ENCODE measurements at regions not wholly inside any gene's neighbourhood (a gene's known extent, or its start where the extent isn't known, plus 50 kb on each side); places are given as distances from the start of the nearest gene placed in this dataset.

GRCh38 chr15:46934851-46935250 lies 782.5 kb upstream of the SEMA6D start:
- Histone ChIP-seq H3K4me3 (ENCODE audit: low read length) (no peak overlapping the region), H3K9ac (ENCODE audit: low read length) (no peak overlapping the region), H3K27me3 (ENCODE audit: low read length) (no peaks in the 10 kb centered on the region), H3K79me2 (ENCODE audit: low read length) (no peaks in the 10 kb centered on the region), H3K9me2 (replicated peaks; ENCODE audit: low read length) (no peaks in the 10 kb centered on the region), H4K20me1 (ENCODE audit: low read length) (no peaks in the 10 kb centered on the region), H2AFZ (ENCODE audit: low read length) (no peak overlapping the region), H3K36me3 (ENCODE audit: low read depth, low read length) (no peaks in the 10 kb centered on the region), H3K4me2 (ENCODE audit: low read length) (no peak overlapping the region), H3K27ac (ENCODE audit: low read length) (no peak overlapping the region), H3K9me3 (ENCODE audit: low read length) (no peaks in the 10 kb centered on the region), H3F3A (ENCODE audit: low read length, unreplicated experiment) (no peaks in the 10 kb centered on the region), H3K4me1 (ENCODE audit: insufficient read depth, low read length) (no peaks in the 10 kb centered on the region)
- BruUV-seq (replicated peaks): no TSS peak
- DNase-seq (no peak), ATAC-seq (no peak)
- TF ChIP-seq EZH2phosphoT487 (IDR thresholded peaks at IDR 0.05; ENCODE audit: borderline replicate concordance, low read length) (no peak), EZH2 (IDR thresholded peaks at IDR 0.05; ENCODE audit: low read length, unreplicated experiment) (no peak), CTCF (conservative IDR thresholded peaks at IDR 0.05; ENCODE audit: low read depth, low read length) (no peak)
- POLR2A ChIA-PET (ENCODE audit: unreplicated experiment): no interaction called here
- CTCF ChIA-PET: no interaction called here
- intact Hi-C loops (cut with micrococcal nuclease): no loop called here

DNA sequence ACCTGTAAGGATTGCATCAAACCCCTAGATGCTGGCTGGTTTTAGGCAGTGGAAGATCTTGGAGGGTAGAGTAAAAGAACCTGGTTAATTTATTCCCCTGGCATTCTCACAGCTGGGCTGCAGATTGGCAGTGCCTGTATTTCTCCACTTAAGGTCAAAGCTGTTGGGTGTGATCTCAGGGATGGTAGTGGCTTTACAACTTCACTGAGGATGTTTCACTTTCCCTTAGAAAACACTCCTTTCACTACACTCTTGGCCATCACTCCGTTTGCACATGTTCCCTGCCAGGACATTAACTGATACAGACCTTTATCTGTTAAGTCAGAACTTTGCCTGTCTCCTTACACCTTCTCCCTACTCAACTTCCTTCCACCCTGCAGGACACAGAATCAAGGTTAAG lies 779.1 kb upstream of the SEMA6D start:
- no peaks in the 10 kb centered on the region for H3K9me3 ChIP-seq (ENCODE audit: low read length)
- BruUV-seq (replicated peaks): no TSS peak
- H3K4me2 ChIP-seq (ENCODE audit: low read length): no peak overlapping the region

DNA sequence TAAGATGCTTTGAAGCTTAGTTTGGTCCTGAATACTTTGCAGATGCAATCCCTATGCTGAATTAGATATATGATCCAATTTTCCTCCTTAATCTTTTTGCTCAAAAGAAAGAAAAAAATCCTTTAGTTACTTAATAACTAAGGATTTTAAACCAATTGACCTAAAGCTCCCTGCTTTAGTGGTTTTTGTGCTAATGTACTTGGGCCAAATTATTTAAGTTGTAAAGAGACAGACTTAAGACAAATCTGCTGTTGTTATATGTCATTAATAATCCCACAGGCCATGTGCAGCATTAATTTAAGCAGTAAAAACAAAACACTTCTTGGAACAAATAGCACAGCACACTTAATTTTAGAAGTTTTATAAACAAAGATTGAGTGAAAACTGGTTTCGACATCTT lies 776.1 kb upstream of the SEMA6D start:
- Histone ChIP-seq H3K9me3 (ENCODE audit: low read length) (no peaks in the 10 kb centered on the region), H4K20me1 (ENCODE audit: low read length) (no peaks in the 10 kb centered on the region), H3K9me2 (replicated peaks; ENCODE audit: low read length) (no peaks in the 10 kb centered on the region), H3K4me3 (ENCODE audit: low read length) (no peak overlapping the region), H3K36me3 (ENCODE audit: low read depth, low read length) (no peaks in the 10 kb centered on the region), H3K79me2 (ENCODE audit: low read length) (no peaks in the 10 kb centered on the region), H3K27ac (ENCODE audit: low read length) (no peak overlapping the region), H3K9ac (ENCODE audit: low read length) (no peak overlapping the region), H3K4me2 (ENCODE audit: low read length) (no peak overlapping the region), H3F3A (ENCODE audit: low read length, unreplicated experiment) (no peaks in the 10 kb centered on the region), H2AFZ (ENCODE audit: low read length) (no peak overlapping the region), H3K4me1 (ENCODE audit: insufficient read depth, low read length) (no peaks in the 10 kb centered on the region), H3K27me3 (ENCODE audit: low read length) (no peaks in the 10 kb centered on the region)
- BruUV-seq (replicated peaks): no TSS peak
- DNase-seq (no peak), ATAC-seq (no peak)
- CTCF ChIA-PET: no interaction called here
- POLR2A ChIA-PET (ENCODE audit: unreplicated experiment): no interaction called here
- intact Hi-C loops (cut with micrococcal nuclease): no loop called here
- TF ChIP-seq EZH2phosphoT487 (IDR thresholded peaks at IDR 0.05; ENCODE audit: borderline replicate concordance, low read length) (no peak), CTCF (conservative IDR thresholded peaks at IDR 0.05; ENCODE audit: low read depth, low read length) (no peak), EZH2 (IDR thresholded peaks at IDR 0.05; ENCODE audit: low read length, unreplicated experiment) (no peak)

More for the DNA sequence above, 779.1 kb upstream of the SEMA6D start:
- Histone ChIP-seq H3K79me2 (ENCODE audit: low read length) (no peaks in the 10 kb centered on the region), H3K36me3 (ENCODE audit: low read depth, low read length) (no peaks in the 10 kb centered on the region), H3K4me1 (ENCODE audit: insufficient read depth, low read length) (no peaks in the 10 kb centered on the region), H3K9me2 (replicated peaks; ENCODE audit: low read length) (no peaks in the 10 kb centered on the region), H3K27ac (ENCODE audit: low read length) (no peak overlapping the region), H2AFZ (ENCODE audit: low read length) (no peak overlapping the region), H3F3A (ENCODE audit: low read length, unreplicated experiment) (no peaks in the 10 kb centered on the region), H3K4me3 (ENCODE audit: low read length) (no peak overlapping the region), H3K27me3 (ENCODE audit: low read length) (no peaks in the 10 kb centered on the region), H3K9ac (ENCODE audit: low read length) (no peak overlapping the region), H4K20me1 (ENCODE audit: low read length) (no peaks in the 10 kb centered on the region)
- no peak for ATAC-seq
- ChIA-PET CTCF (no interaction called here), POLR2A (ENCODE audit: unreplicated experiment) (no interaction called here)
- TF ChIP-seq EZH2 (IDR thresholded peaks at IDR 0.05; ENCODE audit: low read length, unreplicated experiment) (no peak), CTCF (conservative IDR thresholded peaks at IDR 0.05; ENCODE audit: low read depth, low read length) (no peak), EZH2phosphoT487 (IDR thresholded peaks at IDR 0.05; ENCODE audit: borderline replicate concordance, low read length) (no peak)
- intact Hi-C loops (cut with micrococcal nuclease): no loop called here
- no peak for DNase-seq

Data from PC-3 (cell line).